Mammary epithelial cell (primary cell): ENCODE measurements at regions not wholly inside any gene's neighbourhood (a gene's known extent, or its start where the extent isn't known, plus 50 kb on each side); places are given as distances from the start of the nearest gene placed in this dataset.

Experiments
- EZH2 ChIP-seq: IDR thresholded peaks from 2 replicates; pipeline ENCODE4 v1.6.1; 2012; ENCODE audit warnings: low read length, inconsistent platforms, borderline replicate concordance
- TF ChIP-seq, protein P1 (sequence below), 2 donors: IDR thresholded peaks in 1 of 2; conservative IDR thresholded peaks in 1 of 2; 2 replicates each; pipeline ENCODE4 v1.5.1; 2011 to 2012; ENCODE audit warnings: inconsistent platforms in 2 of 2, low read length in 2 of 2, mild to moderate bottlenecking in 2 of 2, control low read depth in 1 of 2, low read depth in 1 of 2; ENCODE audit not compliant: insufficient read depth in 1 of 2; ENCODE audit errors: extremely low read depth in 1 of 2

- TF ChIP-seq, protein P1, sequence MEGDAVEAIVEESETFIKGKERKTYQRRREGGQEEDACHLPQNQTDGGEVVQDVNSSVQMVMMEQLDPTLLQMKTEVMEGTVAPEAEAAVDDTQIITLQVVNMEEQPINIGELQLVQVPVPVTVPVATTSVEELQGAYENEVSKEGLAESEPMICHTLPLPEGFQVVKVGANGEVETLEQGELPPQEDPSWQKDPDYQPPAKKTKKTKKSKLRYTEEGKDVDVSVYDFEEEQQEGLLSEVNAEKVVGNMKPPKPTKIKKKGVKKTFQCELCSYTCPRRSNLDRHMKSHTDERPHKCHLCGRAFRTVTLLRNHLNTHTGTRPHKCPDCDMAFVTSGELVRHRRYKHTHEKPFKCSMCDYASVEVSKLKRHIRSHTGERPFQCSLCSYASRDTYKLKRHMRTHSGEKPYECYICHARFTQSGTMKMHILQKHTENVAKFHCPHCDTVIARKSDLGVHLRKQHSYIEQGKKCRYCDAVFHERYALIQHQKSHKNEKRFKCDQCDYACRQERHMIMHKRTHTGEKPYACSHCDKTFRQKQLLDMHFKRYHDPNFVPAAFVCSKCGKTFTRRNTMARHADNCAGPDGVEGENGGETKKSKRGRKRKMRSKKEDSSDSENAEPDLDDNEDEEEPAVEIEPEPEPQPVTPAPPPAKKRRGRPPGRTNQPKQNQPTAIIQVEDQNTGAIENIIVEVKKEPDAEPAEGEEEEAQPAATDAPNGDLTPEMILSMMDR (conservative IDR thresholded peaks at IDR 0.05 in 1 of 2, IDR thresholded peaks at IDR 0.05 in 1 of 2; ENCODE audit: extremely low read depth in 1 of 2, insufficient read depth in 1 of 2, low read depth in 1 of 2, low read length in 2 of 2): no peak
- TF ChIP-seq EZH2: no peak
Measured at GRCh38 chr3:134300520-134300919, 49.9 kb upstream of the RYK start.
